ENCODE measurements at regions not wholly inside any gene's neighbourhood (a gene's known extent, or its start where the extent isn't known, plus 50 kb on each side); places are given as distances from the start of the nearest gene placed in this dataset.
A peak's percentile ranks its signal among the peaks of the same experiment; 100 is the strongest.

DNA sequence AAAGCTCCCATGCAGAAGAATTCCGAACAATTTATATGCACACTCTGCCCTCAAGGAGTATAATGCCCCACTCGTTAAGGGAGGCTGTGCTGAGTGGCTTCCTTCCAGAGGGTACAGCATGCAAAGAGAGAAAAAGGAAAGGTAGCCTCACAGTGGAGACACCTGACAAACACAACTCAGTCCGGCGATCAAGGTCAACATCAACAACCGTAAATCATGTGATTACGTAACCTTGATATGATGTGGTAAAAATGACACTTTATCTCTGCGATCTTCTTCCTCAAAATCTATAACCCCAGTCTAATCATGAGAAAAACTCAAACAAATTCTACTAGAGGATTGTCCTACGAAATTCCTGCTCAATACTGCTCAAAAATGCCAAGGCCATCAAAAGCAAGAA lies 400.5 kb upstream of the CCDC196 start:
- Histone ChIP-seq H3K9ac (ENCODE audit: insufficient read depth in 1 of 2, low read length in 2 of 2) (no peak overlapping the region), H3K4me1 (ENCODE audit: control insufficient read depth in 5 of 5, insufficient read depth in 5 of 5, low read length in 5 of 5) (peaks cover 0 to 14% (median 0%) of the 10 kb centered on the region in 5 donors), H3K4me3 (no peak overlapping the region), H3K36me3 (ENCODE audit: control insufficient read depth in 4 of 4, insufficient read depth in 4 of 4, low read length in 4 of 4) (no peaks in the 10 kb centered on the region), H3K9me3 (ENCODE audit: control insufficient read depth in 4 of 4, insufficient read depth in 3 of 4, low read length in 3 of 4) (no peaks in the 10 kb centered on the region), H3K27ac (ENCODE audit: low read depth in 1 of 2, low read length in 1 of 2) (no peak overlapping the region), H3K27me3 (ENCODE audit: control insufficient read depth in 3 of 3, insufficient read depth in 3 of 3, low read length in 2 of 3) (no peaks in the 10 kb centered on the region)
- DNase-seq (no peak), ATAC-seq (ENCODE audit: insufficient read depth, low FRiP score) (no peak)
- WGBS, 2 donors = 56 to 76% methylated on average over 8 of the region's 8 CpGs
- TF ChIP-seq, protein P1, sequence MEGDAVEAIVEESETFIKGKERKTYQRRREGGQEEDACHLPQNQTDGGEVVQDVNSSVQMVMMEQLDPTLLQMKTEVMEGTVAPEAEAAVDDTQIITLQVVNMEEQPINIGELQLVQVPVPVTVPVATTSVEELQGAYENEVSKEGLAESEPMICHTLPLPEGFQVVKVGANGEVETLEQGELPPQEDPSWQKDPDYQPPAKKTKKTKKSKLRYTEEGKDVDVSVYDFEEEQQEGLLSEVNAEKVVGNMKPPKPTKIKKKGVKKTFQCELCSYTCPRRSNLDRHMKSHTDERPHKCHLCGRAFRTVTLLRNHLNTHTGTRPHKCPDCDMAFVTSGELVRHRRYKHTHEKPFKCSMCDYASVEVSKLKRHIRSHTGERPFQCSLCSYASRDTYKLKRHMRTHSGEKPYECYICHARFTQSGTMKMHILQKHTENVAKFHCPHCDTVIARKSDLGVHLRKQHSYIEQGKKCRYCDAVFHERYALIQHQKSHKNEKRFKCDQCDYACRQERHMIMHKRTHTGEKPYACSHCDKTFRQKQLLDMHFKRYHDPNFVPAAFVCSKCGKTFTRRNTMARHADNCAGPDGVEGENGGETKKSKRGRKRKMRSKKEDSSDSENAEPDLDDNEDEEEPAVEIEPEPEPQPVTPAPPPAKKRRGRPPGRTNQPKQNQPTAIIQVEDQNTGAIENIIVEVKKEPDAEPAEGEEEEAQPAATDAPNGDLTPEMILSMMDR (IDR thresholded peaks at IDR 0.05; ENCODE audit: control extremely low read depth, extremely low read depth) = no peak

DNA sequence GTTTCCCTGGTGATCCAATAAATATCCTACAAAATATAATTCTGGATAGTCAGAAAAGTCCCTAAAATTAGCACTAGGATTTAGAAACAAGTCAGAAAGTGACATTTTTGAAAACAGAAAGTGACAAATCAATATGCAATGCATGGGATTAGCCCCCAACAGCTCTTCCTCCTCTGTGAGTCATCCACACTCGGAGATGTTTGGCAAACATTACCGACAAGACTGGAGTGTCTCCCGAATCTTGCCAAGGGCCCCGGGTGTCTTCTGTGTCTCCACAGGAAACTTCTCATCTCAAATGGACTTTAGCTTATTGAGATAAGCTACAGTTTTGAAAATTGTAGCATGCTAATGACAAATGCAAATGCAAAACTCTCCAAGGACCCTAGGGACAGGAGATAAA lies 398.9 kb upstream of the CCDC196 start:
- no peak for DNase-seq
- H3K27ac ChIP-seq (ENCODE audit: low read depth in 1 of 2, low read length in 1 of 2) = no peak overlapping the region
- 58 to 80% methylated on average over 4 of the region's 4 CpGs for WGBS, 2 donors

DNA sequence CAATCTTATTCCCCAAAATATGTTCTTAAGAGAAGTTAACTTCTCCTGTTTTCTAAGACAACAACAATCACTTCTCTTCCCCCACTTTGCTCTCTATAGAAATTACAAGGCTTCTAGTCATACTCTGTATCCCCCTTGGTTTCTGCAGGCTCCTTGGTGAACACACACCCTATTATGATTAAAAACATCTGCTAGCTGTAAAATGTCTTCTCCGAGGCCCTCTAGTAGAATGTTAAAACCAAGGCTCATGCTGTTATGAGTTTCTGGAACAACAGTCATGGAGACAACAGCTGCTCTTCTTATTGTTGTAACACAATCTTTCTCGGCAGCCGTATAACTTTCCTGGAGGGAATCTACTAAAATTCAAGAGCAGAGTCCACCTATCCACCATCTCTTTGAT lies 397.5 kb upstream of the CCDC196 start:
- no peaks in the 10 kb centered on the region for H3K36me3 ChIP-seq (ENCODE audit: control insufficient read depth in 4 of 4, insufficient read depth in 4 of 4, low read length in 4 of 4)
- 86 to 93% methylated on average over 3 of the region's 3 CpGs for WGBS, 2 donors
- no peak overlapping the region for H3K4me3 ChIP-seq
- H3K27ac ChIP-seq (ENCODE audit: low read depth in 1 of 2, low read length in 1 of 2) = no peak overlapping the region
- DNase-seq (peak in 1 of 3 donors; percentile 11), ATAC-seq (ENCODE audit: insufficient read depth, low FRiP score) (no peak)
- H3K9me3 ChIP-seq (ENCODE audit: control insufficient read depth in 4 of 4, insufficient read depth in 3 of 4, low read length in 3 of 4) = peaks cover 0 to 4% (median 0%) of the 10 kb centered on the region in 4 donors
- no peaks in the 10 kb centered on the region for H3K27me3 ChIP-seq (ENCODE audit: control insufficient read depth in 3 of 3, insufficient read depth in 3 of 3, low read length in 2 of 3)
- no peaks in the 10 kb centered on the region for H3K4me1 ChIP-seq (ENCODE audit: control insufficient read depth in 5 of 5, insufficient read depth in 5 of 5, low read length in 5 of 5)
- no peak overlapping the region for H3K9ac ChIP-seq (ENCODE audit: insufficient read depth in 1 of 2, low read length in 2 of 2)
- TF ChIP-seq, protein P1 (IDR thresholded peaks at IDR 0.05; ENCODE audit: control extremely low read depth, extremely low read depth) = no peak

More for the DNA sequence above, 398.9 kb upstream of the CCDC196 start:
- TF ChIP-seq, protein P1 (IDR thresholded peaks at IDR 0.05; ENCODE audit: control extremely low read depth, extremely low read depth) = no peak
- no peaks in the 10 kb centered on the region for H3K9me3 ChIP-seq (ENCODE audit: control insufficient read depth in 4 of 4, insufficient read depth in 3 of 4, low read length in 3 of 4)
- peaks cover 0 to 3% (median 0%) of the 10 kb centered on the region in 5 donors for H3K4me1 ChIP-seq (ENCODE audit: control insufficient read depth in 5 of 5, insufficient read depth in 5 of 5, low read length in 5 of 5)
- no peak overlapping the region for H3K4me3 ChIP-seq
- ATAC-seq (ENCODE audit: insufficient read depth, low FRiP score) = no peak
- no peaks in the 10 kb centered on the region for H3K36me3 ChIP-seq (ENCODE audit: control insufficient read depth in 4 of 4, insufficient read depth in 4 of 4, low read length in 4 of 4)
- H3K9ac ChIP-seq (ENCODE audit: insufficient read depth in 1 of 2, low read length in 2 of 2) = no peak overlapping the region
- H3K27me3 ChIP-seq (ENCODE audit: control insufficient read depth in 3 of 3, insufficient read depth in 3 of 3, low read length in 2 of 3) = no peaks in the 10 kb centered on the region

DNA sequence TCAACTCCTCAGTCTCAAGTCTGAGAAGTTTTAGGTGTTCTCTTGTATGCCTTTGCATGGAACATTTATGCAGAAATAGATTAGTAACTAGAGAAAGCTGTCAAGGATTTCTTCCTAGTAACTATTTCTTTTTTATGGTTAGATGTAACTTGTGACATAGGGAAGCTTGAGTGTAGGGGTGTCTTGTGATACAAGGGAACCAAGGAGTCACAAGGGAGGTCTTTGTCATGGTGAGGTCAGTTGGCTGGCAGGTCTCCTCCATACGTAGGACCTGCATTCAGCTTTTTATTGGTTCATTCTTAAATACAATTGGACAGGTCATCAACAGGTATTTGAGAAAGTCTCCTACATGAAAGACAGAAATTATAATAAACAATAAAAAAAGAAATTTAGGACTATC lies 394.0 kb upstream of the CCDC196 start:
- ATAC-seq (ENCODE audit: insufficient read depth, low FRiP score) = no peak
- peaks cover 0 to 4% (median 0%) of the 10 kb centered on the region in 4 donors for H3K9me3 ChIP-seq (ENCODE audit: control insufficient read depth in 4 of 4, insufficient read depth in 3 of 4, low read length in 3 of 4)
- WGBS, 2 donors = 92 to 94% methylated on average over 1 of the region's 1 CpG
- TF ChIP-seq, protein P1 (IDR thresholded peaks at IDR 0.05; ENCODE audit: control extremely low read depth, extremely low read depth) = no peak
- no peaks in the 10 kb centered on the region for H3K27me3 ChIP-seq (ENCODE audit: control insufficient read depth in 3 of 3, insufficient read depth in 3 of 3, low read length in 2 of 3)
- no peak overlapping the region for H3K4me3 ChIP-seq
- no peak overlapping the region for H3K9ac ChIP-seq (ENCODE audit: insufficient read depth in 1 of 2, low read length in 2 of 2)
- H3K4me1 ChIP-seq (ENCODE audit: control insufficient read depth in 5 of 5, insufficient read depth in 5 of 5, low read length in 5 of 5) = peaks cover 0 to 4% (median 0%) of the 10 kb centered on the region in 5 donors
- no peaks in the 10 kb centered on the region for H3K36me3 ChIP-seq (ENCODE audit: control insufficient read depth in 4 of 4, insufficient read depth in 4 of 4, low read length in 4 of 4)
- no peak overlapping the region for H3K27ac ChIP-seq (ENCODE audit: low read depth in 1 of 2, low read length in 1 of 2)
- DNase-seq = no peak
